Thyroid gland (tissue), 4 donors: ENCODE measurements at regions not wholly inside any gene's neighbourhood (a gene's known extent, or its start where the extent isn't known, plus 50 kb on each side); places are given as distances from the start of the nearest gene placed in this dataset.
"Not testable (repeated sequence)": the region's sequence is repeated elsewhere in the genome, so short reads cannot be mapped to it uniquely, and the experiment has no call there.

Source experiments
- DNase-seq, 2 donors: peaks; one replicate each; pipeline ENCODE4 v3.0.0-alpha.2; 2019
- H3K27ac ChIP-seq, 3 donors: fragments of 200-600 bp; sonication (generic); 1 replicate in 2 of 3; 2 replicates in 1 of 3; pipeline ENCODE4 v1.5.1; 2016 to 2019; ENCODE audit warnings: mild to moderate bottlenecking in 1 of 3, moderate library complexity in 1 of 3
- H3K27me3 ChIP-seq: fragments of 200-600 bp; sonication (generic); one replicate; pipeline ENCODE4 v1.5.1; 2019
- H3K36me3 ChIP-seq, 2 donors: fragments of 200-600 bp; sonication (generic); one replicate each; pipeline ENCODE4 v1.5.1; 2016 to 2019
- H3K4me1 ChIP-seq, 2 donors: fragments of 200-600 bp; sonication (generic); one replicate each; pipeline ENCODE4 v1.5.1; 2017 to 2019
- H3K4me3 ChIP-seq, 3 donors: fragments of 200-600 bp; sonication (generic); replicated peaks in 1 of 3; 1 replicate in 2 of 3; 2 replicates in 1 of 3; pipeline ENCODE4 v1.5.1; 2016; ENCODE audit warnings: mild to moderate bottlenecking in 1 of 3
- H3K9me3 ChIP-seq: fragments of 200-600 bp; sonication (generic); one replicate; pipeline ENCODE4 v1.5.1; 2017
- CTCF ChIP-seq, 6 experiments: fragments of 200-600 bp in 3 of 6; fragments of 450-650 bp in 3 of 6; sonication (generic) in 3 of 6; IDR thresholded peaks; one replicate each; pipeline ENCODE4 v1.5.1; 2016 to 2019; ENCODE audit warnings: antibody characterized with exemption in 6 of 6, mild to moderate bottlenecking in 2 of 6, inconsistent platforms in 1 of 6, moderate library complexity in 1 of 6
- POLR2A ChIP-seq, 2 donors: fragments of 450-650 bp; IDR thresholded peaks; one replicate each; pipeline ENCODE4 v1.6.1; 2017; ENCODE audit warnings: antibody characterized with exemption in 2 of 2, mild to moderate bottlenecking in 2 of 2, moderate library complexity in 1 of 2
- WGBS, 2 donors: methylation state at CpG; one replicate each; pipeline ENCODE4 v1.1.5; 2017; 5-methylcytosine and 5-hydroxymethylcytosine counted together
- intact Hi-C: fragments of 100-400 bp; cut with DNase I; formaldehyde crosslinking; loops from one replicate; pipeline ENCODE4 v1.15.1; 2023

DNA sequence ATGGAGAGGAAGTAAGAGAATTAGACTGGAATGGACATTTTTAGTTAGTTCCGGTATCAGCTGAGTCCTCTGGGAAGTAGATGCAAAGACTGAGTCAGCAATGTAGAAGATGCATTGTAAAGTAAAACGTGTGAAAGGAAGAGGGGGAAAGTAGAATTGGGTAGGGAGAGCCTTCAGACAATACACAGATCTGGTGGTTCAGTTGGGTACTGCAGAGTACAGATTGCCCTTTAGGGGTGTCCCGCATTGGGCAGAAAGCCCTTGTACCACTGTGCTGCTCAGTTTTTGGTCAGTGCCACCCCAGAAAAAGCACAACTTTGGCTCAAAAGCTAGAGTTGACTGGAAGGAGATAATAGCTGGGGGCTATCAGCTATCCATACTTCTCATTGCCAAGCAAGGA, 247.4 kb downstream of the KBTBD8 start:
- no peak for TF ChIP-seq POLR2A (IDR thresholded peaks at IDR 0.05)
- TF ChIP-seq CTCF (IDR thresholded peaks at IDR 0.05), result no peak
- Histone ChIP-seq H3K9me3 (no peaks in the 10 kb centered on the region), H3K36me3 (no peaks in the 10 kb centered on the region), H3K4me3 (no peak overlapping the region), H3K27me3 (no peaks in the 10 kb centered on the region), H3K4me1 (no peaks in the 10 kb centered on the region), H3K27ac (no peak overlapping the region)
- WGBS, 2 donors, result 65 to 67% methylated on average over 3 of the region's 3 CpGs
- intact Hi-C loops, result no loop called here
- DNase-seq, result no peak

DNA sequence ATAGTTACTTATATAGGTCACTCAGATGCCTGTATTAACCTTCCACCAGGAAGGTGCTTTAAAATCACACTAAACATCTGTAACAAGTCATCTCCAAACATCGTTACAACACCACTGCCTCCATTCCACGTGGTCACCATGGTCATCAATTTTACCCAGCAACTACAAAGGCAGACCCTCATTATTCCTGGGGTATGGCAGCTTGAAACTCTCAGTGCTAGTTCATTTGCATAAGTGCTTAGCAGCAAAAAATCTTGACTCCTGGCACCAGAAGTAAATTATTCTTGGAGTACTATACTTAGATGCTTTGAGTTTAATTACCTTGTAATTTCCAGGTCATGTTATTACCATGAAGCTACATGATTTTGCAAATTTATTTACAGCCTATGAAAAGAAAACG, 250.6 kb downstream of the KBTBD8 start:
- no peak for DNase-seq
- TF ChIP-seq CTCF (IDR thresholded peaks at IDR 0.05) (no peak), POLR2A (IDR thresholded peaks at IDR 0.05) (no peak)
- 68 to 80% methylated on average over 3 of the region's 3 CpGs for WGBS, 2 donors
- no peak overlapping the region for H3K4me3 ChIP-seq
- no peaks in the 10 kb centered on the region for H3K27me3 ChIP-seq
- intact Hi-C loops, result no loop called here
- H3K36me3 ChIP-seq, result no peaks in the 10 kb centered on the region
- no peaks in the 10 kb centered on the region for H3K4me1 ChIP-seq
- H3K27ac ChIP-seq, result no peak overlapping the region
- H3K9me3 ChIP-seq, result no peaks in the 10 kb centered on the region

DNA sequence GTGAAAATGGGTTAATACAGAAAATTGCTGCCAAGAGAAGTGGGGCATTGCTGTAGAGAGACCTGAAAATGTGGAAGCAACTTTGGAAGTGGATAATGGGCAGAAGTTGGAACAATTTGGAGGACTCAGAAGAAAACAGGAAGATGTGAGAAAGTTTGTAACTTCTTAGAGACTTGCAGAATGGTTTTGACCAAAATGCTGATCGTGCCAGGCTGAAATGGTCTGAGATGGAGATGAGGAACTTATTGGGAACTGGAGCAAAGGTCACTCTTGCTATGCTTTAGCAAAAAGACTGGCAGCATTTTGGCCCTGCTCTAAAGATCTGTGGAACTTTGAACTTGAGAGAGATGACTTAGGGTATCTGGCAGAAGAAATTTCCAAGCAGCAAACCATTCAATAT, 254.8 kb downstream of the KBTBD8 start:
- DNase-seq, intact Hi-C loops, H3K27ac ChIP-seq, H3K9me3 ChIP-seq, H3K27me3 ChIP-seq, H3K4me3 ChIP-seq, H3K36me3 ChIP-seq, H3K4me1 ChIP-seq: not testable (repeated sequence)
- WGBS, 2 donors, result 74 to 80% methylated on average over 1 of the region's 1 CpG

DNA sequence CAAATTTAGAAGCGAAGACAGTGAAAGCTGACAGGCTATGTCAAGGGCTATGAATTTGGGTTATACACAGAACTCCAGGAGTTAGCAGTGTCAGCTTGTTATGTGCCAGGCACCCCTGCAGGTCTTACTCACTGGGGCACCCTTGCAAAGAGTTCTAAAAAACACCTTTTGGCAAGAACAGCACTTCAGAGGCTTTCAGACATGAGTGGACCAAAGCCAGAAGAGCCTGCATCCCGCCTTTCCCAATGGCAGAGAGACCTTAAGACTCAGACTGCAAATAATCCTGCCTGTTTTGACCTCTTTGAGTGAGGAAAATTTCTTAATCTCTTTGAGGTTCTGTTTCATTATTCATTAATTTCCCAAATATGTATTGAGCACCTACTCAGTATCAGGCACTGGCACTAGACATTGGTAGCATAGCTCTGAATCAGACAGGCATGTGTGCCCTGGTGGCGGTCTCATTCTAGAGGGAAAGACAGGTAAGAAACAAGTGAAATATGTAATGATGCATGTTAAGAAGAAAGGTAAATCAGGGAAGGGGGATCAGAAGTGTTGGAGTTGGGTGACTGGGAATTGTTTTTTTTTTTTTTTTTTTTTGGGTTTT, 280.0 kb downstream of the KBTBD8 start:
- WGBS, 2 donors, result 65 to 69% methylated on average over 3 of the region's 3 CpGs
- no peak for TF ChIP-seq CTCF (IDR thresholded peaks at IDR 0.05)
- TF ChIP-seq POLR2A (IDR thresholded peaks at IDR 0.05), result no peak
- intact Hi-C loops, result no loop called here
- no peak for DNase-seq
- H3K36me3 ChIP-seq, result no peaks in the 10 kb centered on the region
- H3K4me1 ChIP-seq, result no peaks in the 10 kb centered on the region
- no peaks in the 10 kb centered on the region for H3K9me3 ChIP-seq
- H3K4me3 ChIP-seq, result no peak overlapping the region
- no peaks in the 10 kb centered on the region for H3K27me3 ChIP-seq
- no peak overlapping the region for H3K27ac ChIP-seq

- H3K9me3 ChIP-seq, result no peaks in the 10 kb centered on the region
- TF ChIP-seq CTCF (IDR thresholded peaks at IDR 0.05), result no peak
- no peak for TF ChIP-seq POLR2A (IDR thresholded peaks at IDR 0.05)
- WGBS, 2 donors, result 87 to 91% methylated on average over 2 of the region's 2 CpGs
- H3K36me3 ChIP-seq, result no peaks in the 10 kb centered on the region
- intact Hi-C loops, result no loop called here
- DNase-seq, result no peak
- H3K4me1 ChIP-seq, result no peaks in the 10 kb centered on the region
- no peak overlapping the region for H3K4me3 ChIP-seq
- no peak overlapping the region for H3K27ac ChIP-seq
- no peaks in the 10 kb centered on the region for H3K27me3 ChIP-seq
These were observed 288.5 kb downstream of the KBTBD8 start for GRCh38 chr3:67286586-67286985.
